H1 (cell line): ENCODE measurements at regions not wholly inside any gene's neighbourhood (a gene's known extent, or its start where the extent isn't known, plus 50 kb on each side); places are given as distances from the start of the nearest gene placed in this dataset.

Experiments
- CTCF ChIA-PET: fragments of 300-600 bp; sonication (Branson Sonifier 250); formaldehyde crosslinking; loops from one replicate; lab custom pipeline; 2021; ENCODE audit not compliant: partially characterized antibody; lab: Charles Lee
- POLR2A ChIA-PET: fragments of 300-600 bp; sonication (Branson Sonifier 250); formaldehyde crosslinking; loops from one replicate; lab custom pipeline; 2021; ENCODE audit warnings: inconsistent platforms; ENCODE audit not compliant: partially characterized antibody; lab: Charles Lee
- DNase-seq, 2 experiments: peaks; one replicate each; pipeline versions ENCODE4 v3.0.0 to v3.0.0-alpha.2; 2010 to 2022; ENCODE audit warnings: low spot score in 2 of 2, low read depth in 1 of 2, mixed read lengths in 1 of 2
- FAIRE-seq: peaks from 2 replicates; lab custom pipeline; 2011; peaks lifted over from hg19 to GRCh38; lab: Jason Lieb, UNC
- H2AFZ ChIP-seq: 2 replicates; pipeline ENCODE4 v1.8.1; 2012; ENCODE audit warnings: low read length, inconsistent platforms
- H2AK5ac ChIP-seq: 2 replicates; pipeline ENCODE4 v1.6.1; 2013; ENCODE audit warnings: low read depth, low read length
- H2BK120ac ChIP-seq: replicated peaks from 2 replicates; pipeline ENCODE3; 2013; ENCODE audit warnings: low read depth, low read length, inconsistent platforms
- H2BK12ac ChIP-seq: 2 replicates; pipeline ENCODE4 v1.6.1; 2013; ENCODE audit warnings: low read depth, low read length
- H2BK15ac ChIP-seq: 2 replicates; pipeline ENCODE4 v1.6.1; 2013; ENCODE audit warnings: low read length
- H2BK20ac ChIP-seq: 2 replicates; pipeline ENCODE4 v1.6.1; 2013; ENCODE audit warnings: low read length
- H2BK5ac ChIP-seq: 2 replicates; pipeline ENCODE4 v1.6.1; 2013; ENCODE audit warnings: low read depth, low read length
- H3K14ac ChIP-seq: 2 replicates; pipeline ENCODE4 v1.6.1; 2013; ENCODE audit warnings: inconsistent platforms; ENCODE audit not compliant: insufficient read length
- H3K18ac ChIP-seq: 2 replicates; pipeline ENCODE4 v1.6.1; 2013; ENCODE audit warnings: low read length; ENCODE audit errors: extremely low read depth
- H3K23ac ChIP-seq: 2 replicates; pipeline ENCODE4 v1.6.1; 2013; ENCODE audit warnings: inconsistent platforms; ENCODE audit not compliant: insufficient read length
- H3K23me2 ChIP-seq: 2 replicates; pipeline ENCODE4 v1.6.1; 2013; ENCODE audit warnings: low read depth, low read length
- H3K27ac ChIP-seq: 2 replicates; pipeline ENCODE4 v1.6.1; 2011; ENCODE audit warnings: low read depth, low read length, inconsistent platforms
- H3K27me3 ChIP-seq, 4 experiments: replicated peaks in 1 of 4; 1 replicate in 1 of 4; 2 replicates in 3 of 4; pipeline versions ENCODE4 v1.6.1 to v1.8.1; 2011 to 2013; ENCODE audit warnings: low read length in 3 of 4, mild to moderate bottlenecking in 3 of 4, inconsistent platforms in 2 of 4, mixed read lengths in 2 of 4, moderate library complexity in 1 of 4; ENCODE audit not compliant: control insufficient read depth in 3 of 4, insufficient read depth in 3 of 4; ENCODE audit errors: extremely low read depth in 1 of 4
- H3K36me3 ChIP-seq, 4 experiments: 2 replicates each; pipeline versions ENCODE4 v1.6.1 to v1.8.1; 2011 to 2013; ENCODE audit warnings: mild to moderate bottlenecking in 4 of 4, low read length in 3 of 4, moderate library complexity in 2 of 4, control low read depth in 1 of 4, inconsistent platforms in 1 of 4; ENCODE audit not compliant: insufficient read depth in 4 of 4, control insufficient read depth in 2 of 4
- H3K4ac ChIP-seq: replicated peaks from 2 replicates; pipeline ENCODE3; 2013; ENCODE audit warnings: low read length, low read depth, mixed read lengths, inconsistent platforms; ENCODE audit not compliant: insufficient read length
- H3K4me1 ChIP-seq, 4 experiments: replicated peaks in 1 of 4; 1 replicate in 1 of 4; 2 replicates in 3 of 4; pipeline versions ENCODE4 v1.6.1 to v1.8.1; 2011 to 2013; ENCODE audit warnings: low read length in 3 of 4, inconsistent platforms in 2 of 4, mixed read lengths in 1 of 4; ENCODE audit not compliant: insufficient read depth in 4 of 4, control insufficient read depth in 3 of 4
- H3K4me2 ChIP-seq, 2 experiments: 2 replicates each; pipeline versions ENCODE4 v1.6.1 to v1.8.1; 2011 to 2013; ENCODE audit warnings: low read depth in 2 of 2, low read length in 2 of 2, control low read depth in 1 of 2, inconsistent platforms in 1 of 2, mild to moderate bottlenecking in 1 of 2; ENCODE audit not compliant: insufficient read depth in 1 of 2
- H3K4me3 ChIP-seq, 4 experiments: fragments of 200-600, 300-600 bp in 1 of 4; sonication (generic), shearing (Covaris generic), sonication (Bioruptor Twin) in 1 of 4; 2 replicates each; pipeline versions ENCODE4 v1.5.1 to v1.8.1; 2011 to 2016; ENCODE audit warnings: low read length in 4 of 4, low read depth in 3 of 4, control low read depth in 2 of 4, inconsistent platforms in 2 of 4, mild to moderate bottlenecking in 2 of 4, mixed read lengths in 1 of 4, moderate library complexity in 1 of 4; ENCODE audit not compliant: insufficient read depth in 2 of 4; ENCODE audit errors: extremely low read depth in 1 of 4
- H3K56ac ChIP-seq: replicated peaks from 2 replicates; pipeline ENCODE3; 2013; ENCODE audit warnings: low read depth, mild to moderate bottlenecking, mixed read lengths, low read length, inconsistent platforms; ENCODE audit not compliant: insufficient read length
- H3K79me1 ChIP-seq: 2 replicates; pipeline ENCODE4 v1.6.1; 2013; ENCODE audit warnings: low read depth, low read length, control low read depth
- H3K79me2 ChIP-seq, 2 experiments: 2 replicates each; pipeline versions ENCODE4 v1.6.1 to v1.8.1; 2012 to 2013; ENCODE audit warnings: low read length in 2 of 2, mild to moderate bottlenecking in 2 of 2, inconsistent platforms in 1 of 2; ENCODE audit not compliant: insufficient read depth in 2 of 2, control insufficient read depth in 1 of 2
- H3K9ac ChIP-seq, 4 experiments: replicated peaks in 1 of 4; 1 replicate in 1 of 4; 2 replicates in 3 of 4; pipeline versions ENCODE4 v1.6.1 to v1.8.1; 2011 to 2013; ENCODE audit warnings: low read depth in 3 of 4, low read length in 3 of 4, control low read depth in 2 of 4, mild to moderate bottlenecking in 2 of 4, moderate library complexity in 2 of 4, inconsistent platforms in 1 of 4; ENCODE audit errors: extremely low read depth in 1 of 4
- H3K9me3 ChIP-seq, 2 experiments: 2 replicates each; pipeline versions ENCODE4 v1.6.1 to v1.8.1; 2012 to 2013; ENCODE audit warnings: mild to moderate bottlenecking in 2 of 2, moderate library complexity in 2 of 2, control low read depth in 1 of 2, inconsistent platforms in 1 of 2, low read depth in 1 of 2, low read length in 1 of 2, mixed read lengths in 1 of 2; ENCODE audit not compliant: insufficient read depth in 2 of 2
- H4K20me1 ChIP-seq, 2 experiments: replicated peaks in 1 of 2; 2 replicates each; pipeline versions ENCODE3 to v1.8.1; 2011 to 2013; ENCODE audit warnings: inconsistent platforms in 2 of 2, low read length in 2 of 2, mild to moderate bottlenecking in 1 of 2; ENCODE audit not compliant: insufficient read depth in 2 of 2, control insufficient read depth in 1 of 2
- H4K5ac ChIP-seq: 2 replicates; pipeline ENCODE4 v1.6.1; 2013; ENCODE audit warnings: low read length, low read depth, mixed read lengths, inconsistent platforms; ENCODE audit not compliant: insufficient read length
- H4K8ac ChIP-seq: 2 replicates; pipeline ENCODE4 v1.8.0; 2013; ENCODE audit warnings: mild to moderate bottlenecking, moderate library complexity, low read length, inconsistent platforms; ENCODE audit not compliant: insufficient read depth; ENCODE audit errors: extremely low read depth
- H4K91ac ChIP-seq: replicated peaks from 2 replicates; pipeline ENCODE3; 2013; ENCODE audit warnings: low read length, mixed read lengths, inconsistent platforms; ENCODE audit not compliant: insufficient read length
- CTCF ChIP-seq, 3 experiments: IDR thresholded peaks; 1 replicate in 2 of 3; 2 replicates in 1 of 3; pipeline versions ENCODE4 v1.5.1 to v1.6.1; 2011; ENCODE audit warnings: low read length in 3 of 3, mild to moderate bottlenecking in 3 of 3, inconsistent platforms in 2 of 3, low read depth in 1 of 3, moderate library complexity in 1 of 3; ENCODE audit not compliant: insufficient read depth in 1 of 3; ENCODE audit errors: control extremely low read depth in 1 of 3
- JUN ChIP-seq: IDR thresholded peaks from 2 replicates; pipeline ENCODE4 v1.6.1; 2011; ENCODE audit warnings: low read depth, mild to moderate bottlenecking, improper control_type of control experiment, low read length
- POLR2AphosphoS5 ChIP-seq: IDR thresholded peaks from 2 replicates; pipeline ENCODE4 v1.6.1; 2011; ENCODE audit warnings: low read depth, low read length
- RAD21 ChIP-seq, 2 experiments: IDR thresholded peaks in 1 of 2; conservative IDR thresholded peaks in 1 of 2; 2 replicates each; pipeline ENCODE4 v1.6.1; 2011; ENCODE audit warnings: low read depth in 2 of 2, low read length in 2 of 2, improper control_type of control experiment in 1 of 2, inconsistent platforms in 1 of 2, mild to moderate bottlenecking in 1 of 2, moderate library complexity in 1 of 2
- RBBP5 ChIP-seq: IDR thresholded peaks from 2 replicates; pipeline ENCODE4 v1.7.1; 2012; ENCODE audit warnings: low read depth, mild to moderate bottlenecking, inconsistent platforms, low read length, moderate library complexity, borderline replicate concordance
- WGBS, 2 experiments: shearing (Covaris generic) in 1 of 2; methylation state at CpG; one replicate each; pipeline versions ENCODE4 v1.1.6 to v1.1.7; 2013 to 2015; ENCODE audit warnings: low lambda C conversion rate in 2 of 2, mixed read lengths in 2 of 2, inconsistent platforms in 1 of 2, low coverage in 1 of 2, missing lambda C conversion rate in 1 of 2; ENCODE audit not compliant: insufficient replicate concordance in 2 of 2, insufficient coverage in 1 of 2, insufficient read length in 1 of 2; ENCODE audit errors: extremely low coverage in 1 of 2, missing lambda C conversion rate in 1 of 2; 5-methylcytosine and 5-hydroxymethylcytosine counted together

GRCh38 chr11:33525789-33526188 lies 174.8 kb downstream of the C11orf91 start:
- Histone ChIP-seq H2BK12ac (no peak overlapping the region), H3K56ac (no peak overlapping the region), H3K4me2 (no peak overlapping the region), H3K4ac (no peak overlapping the region), H3K14ac (no peak overlapping the region), H3K27me3 (no peaks in the 10 kb centered on the region), H3K9ac (no peak overlapping the region), H4K20me1 (no peaks in the 10 kb centered on the region), H2BK20ac (no peak overlapping the region), H4K5ac (no peak overlapping the region), H3K79me2 (no peaks in the 10 kb centered on the region), H3K4me1 (peaks cover 0 to 4% (median 2%) of the 10 kb centered on the region in 4 experiments; a peak in 2 of 7 replicates), H3K23me2 (no peaks in the 10 kb centered on the region), H3K18ac (no peak overlapping the region), H2AFZ (no peak overlapping the region), H3K79me1 (no peaks in the 10 kb centered on the region), H2BK15ac (no peak overlapping the region), H2BK120ac (no peak overlapping the region), H2AK5ac (no peak overlapping the region), H3K23ac (no peak overlapping the region), H2BK5ac (no peak overlapping the region), H3K4me3 (no peak overlapping the region), H3K27ac (no peak overlapping the region), H3K9me3 (0 out of 4 replicates have a peak, but pooled peaks cover 0 to 4% of the 10 kb centered on the region in 2 experiments), H4K8ac (no peak overlapping the region), H4K91ac (no peak overlapping the region), H3K36me3 (no peaks in the 10 kb centered on the region)
- TF ChIP-seq RBBP5 (no peak), JUN (no peak), CTCF (IDR thresholded peaks at IDR 0.05; ENCODE audit: control extremely low read depth in 1 of 3, insufficient read depth in 1 of 3, low read depth in 1 of 3, low read length in 3 of 3) (peak in 2 of 3 experiments; percentile 24 to 31; a peak in 3 of 4 replicates), RAD21 (IDR thresholded peaks at IDR 0.05 in 1 of 2, conservative IDR thresholded peaks at IDR 0.05 in 1 of 2; ENCODE audit: low read depth in 2 of 2, low read length in 2 of 2) (peak; percentile 49 to 66), POLR2AphosphoS5 (no peak)
- FAIRE-seq (peak; percentile 39), DNase-seq (peak; percentile 3 to 48)
- ChIA-PET CTCF (interaction anchor here (0.7 to 2.5 kb wide), 15 partner anchors 11 to 176 kb away, joined by 3 to 10 read pairs (median 4); no protein-coding TSS in a partner anchor), POLR2A (no interaction called here)
- WGBS, 2 experiments: 77% methylated on average over 4 of the region's 4 CpGs; no CpG with 5 or more reads in 1 of the 2 experiments
